Glutamatergic neuron (in vitro differentiated cells): ENCODE measurements at regions not wholly inside any gene's neighbourhood (a gene's known extent, or its start where the extent isn't known, plus 50 kb on each side); places are given as distances from the start of the nearest gene placed in this dataset.

Experiments used
- DNase-seq: peaks from one replicate; pipeline ENCODE4 v3.0.0; 2022
- H3K27ac Mint-ChIP-seq: one replicate; pipeline ENCODE4 v1.8.0; 2020; ENCODE audit warnings: mild to moderate bottlenecking, mixed read lengths, inconsistent platforms; ENCODE audit not compliant: unreplicated experiment
- H3K27me3 Mint-ChIP-seq: one replicate; pipeline ENCODE4 v1.8.0; 2020; ENCODE audit warnings: mild to moderate bottlenecking, moderate library complexity, mixed read lengths, inconsistent platforms; ENCODE audit not compliant: unreplicated experiment
- H3K36me3 Mint-ChIP-seq: one replicate; pipeline ENCODE4 v1.8.0; 2020; ENCODE audit warnings: mild to moderate bottlenecking, mixed read lengths, inconsistent platforms; ENCODE audit not compliant: unreplicated experiment
- H3K4me1 Mint-ChIP-seq: one replicate; pipeline ENCODE4 v1.8.0; 2020; ENCODE audit warnings: mild to moderate bottlenecking, low read depth, mixed read lengths, inconsistent platforms; ENCODE audit not compliant: unreplicated experiment
- H3K4me3 Mint-ChIP-seq: one replicate; pipeline ENCODE4 v1.8.0; 2020; ENCODE audit warnings: mild to moderate bottlenecking, mixed read lengths, inconsistent platforms; ENCODE audit not compliant: unreplicated experiment
- H3K9me3 Mint-ChIP-seq: one replicate; pipeline ENCODE4 v1.8.0; 2020; ENCODE audit warnings: mild to moderate bottlenecking, moderate library complexity, mixed read lengths, inconsistent platforms; ENCODE audit not compliant: unreplicated experiment
- TF ChIP-seq, protein P1 (sequence below): fragments of 200-600 bp; sonication (generic); IDR thresholded peaks from one replicate; pipeline ENCODE4 v1.5.0; 2021; ENCODE audit not compliant: partially characterized antibody, unreplicated experiment

DNA sequence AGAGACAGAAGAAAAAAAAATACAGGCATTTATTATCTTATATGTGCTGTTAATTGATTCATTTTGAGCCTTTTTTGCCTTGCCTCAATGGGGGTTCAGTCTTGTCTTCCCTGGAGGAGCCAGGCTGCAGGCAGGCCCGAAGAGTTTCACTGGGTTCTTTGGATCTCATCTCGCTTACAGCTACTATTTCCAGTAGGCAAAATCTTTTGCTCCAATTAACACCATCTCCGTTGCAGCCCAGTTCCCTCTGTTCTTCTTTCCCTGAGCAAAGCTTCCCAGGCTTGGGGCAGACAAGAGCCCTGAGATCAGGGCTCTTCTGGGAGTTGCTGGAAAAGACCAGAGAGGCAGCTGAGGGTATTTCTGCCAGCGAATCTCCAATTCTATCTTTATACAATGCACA is 168.8 kb upstream of the CELF4 start:
- Mint-ChIP-seq H3K9me3 (no peaks in the 10 kb centered on the region), H3K4me3 (no peak overlapping the region), H3K4me1 (no peaks in the 10 kb centered on the region), H3K36me3 (no peaks in the 10 kb centered on the region), H3K27ac (no peak overlapping the region), H3K27me3 (peaks cover 2% of the 10 kb centered on the region)
- TF ChIP-seq, protein P1, sequence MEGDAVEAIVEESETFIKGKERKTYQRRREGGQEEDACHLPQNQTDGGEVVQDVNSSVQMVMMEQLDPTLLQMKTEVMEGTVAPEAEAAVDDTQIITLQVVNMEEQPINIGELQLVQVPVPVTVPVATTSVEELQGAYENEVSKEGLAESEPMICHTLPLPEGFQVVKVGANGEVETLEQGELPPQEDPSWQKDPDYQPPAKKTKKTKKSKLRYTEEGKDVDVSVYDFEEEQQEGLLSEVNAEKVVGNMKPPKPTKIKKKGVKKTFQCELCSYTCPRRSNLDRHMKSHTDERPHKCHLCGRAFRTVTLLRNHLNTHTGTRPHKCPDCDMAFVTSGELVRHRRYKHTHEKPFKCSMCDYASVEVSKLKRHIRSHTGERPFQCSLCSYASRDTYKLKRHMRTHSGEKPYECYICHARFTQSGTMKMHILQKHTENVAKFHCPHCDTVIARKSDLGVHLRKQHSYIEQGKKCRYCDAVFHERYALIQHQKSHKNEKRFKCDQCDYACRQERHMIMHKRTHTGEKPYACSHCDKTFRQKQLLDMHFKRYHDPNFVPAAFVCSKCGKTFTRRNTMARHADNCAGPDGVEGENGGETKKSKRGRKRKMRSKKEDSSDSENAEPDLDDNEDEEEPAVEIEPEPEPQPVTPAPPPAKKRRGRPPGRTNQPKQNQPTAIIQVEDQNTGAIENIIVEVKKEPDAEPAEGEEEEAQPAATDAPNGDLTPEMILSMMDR: no peak
- no peak for DNase-seq

DNA sequence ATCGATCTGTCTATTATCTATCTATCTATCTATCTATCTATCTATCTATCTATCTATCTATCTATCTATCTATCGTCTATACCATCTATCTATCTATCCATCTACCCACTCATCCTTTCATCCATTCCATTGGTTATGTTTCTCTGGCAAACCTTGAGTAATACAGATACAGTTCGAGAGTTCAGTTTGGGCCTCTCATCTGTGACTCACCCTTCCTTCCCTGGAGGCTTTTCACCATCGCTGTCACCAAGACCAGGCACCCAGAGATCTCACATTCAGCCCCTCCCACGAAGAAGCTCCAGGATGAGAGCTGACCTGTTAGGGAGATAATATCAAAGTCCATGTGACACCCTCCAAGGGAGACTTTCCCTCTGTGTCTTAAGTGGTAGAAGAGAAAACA is 164.1 kb upstream of the CELF4 start:
- Mint-ChIP-seq H3K4me3 (no peak overlapping the region), H3K27me3 (peaks cover 2% of the 10 kb centered on the region), H3K36me3 (no peaks in the 10 kb centered on the region), H3K4me1 (no peaks in the 10 kb centered on the region), H3K9me3 (peaks cover 2% of the 10 kb centered on the region), H3K27ac (no peak overlapping the region)
- TF ChIP-seq, protein P1: no peak
- no peak for DNase-seq

DNA sequence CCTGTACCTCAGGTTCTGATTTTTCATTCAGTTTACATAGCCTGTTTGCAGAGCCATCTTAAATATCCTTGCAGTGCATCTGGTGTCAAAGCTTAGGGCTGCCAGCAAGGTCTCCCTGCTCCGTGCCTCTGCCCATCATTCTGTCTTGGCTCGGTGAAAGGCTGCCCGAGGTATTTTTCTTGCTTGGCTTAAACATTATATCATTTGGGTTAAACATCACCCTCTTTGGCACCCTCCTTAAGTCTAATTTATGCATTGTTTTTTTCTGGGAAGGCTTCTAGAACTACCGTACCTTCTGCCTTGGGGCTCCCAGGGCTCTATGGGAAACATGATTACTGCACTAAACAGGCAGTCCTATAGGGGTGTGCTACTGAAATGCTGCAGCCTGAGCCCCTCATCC is 158.6 kb upstream of the CELF4 start:
- no peaks in the 10 kb centered on the region for H3K36me3 Mint-ChIP-seq
- H3K27ac Mint-ChIP-seq: no peak overlapping the region
- TF ChIP-seq, protein P1: no peak
- peaks cover 2% of the 10 kb centered on the region for H3K9me3 Mint-ChIP-seq
- no peak overlapping the region for H3K4me3 Mint-ChIP-seq
- H3K4me1 Mint-ChIP-seq: peaks cover 9% of the 10 kb centered on the region
- H3K27me3 Mint-ChIP-seq: peaks cover 2% of the 10 kb centered on the region
- no peak for DNase-seq

DNA sequence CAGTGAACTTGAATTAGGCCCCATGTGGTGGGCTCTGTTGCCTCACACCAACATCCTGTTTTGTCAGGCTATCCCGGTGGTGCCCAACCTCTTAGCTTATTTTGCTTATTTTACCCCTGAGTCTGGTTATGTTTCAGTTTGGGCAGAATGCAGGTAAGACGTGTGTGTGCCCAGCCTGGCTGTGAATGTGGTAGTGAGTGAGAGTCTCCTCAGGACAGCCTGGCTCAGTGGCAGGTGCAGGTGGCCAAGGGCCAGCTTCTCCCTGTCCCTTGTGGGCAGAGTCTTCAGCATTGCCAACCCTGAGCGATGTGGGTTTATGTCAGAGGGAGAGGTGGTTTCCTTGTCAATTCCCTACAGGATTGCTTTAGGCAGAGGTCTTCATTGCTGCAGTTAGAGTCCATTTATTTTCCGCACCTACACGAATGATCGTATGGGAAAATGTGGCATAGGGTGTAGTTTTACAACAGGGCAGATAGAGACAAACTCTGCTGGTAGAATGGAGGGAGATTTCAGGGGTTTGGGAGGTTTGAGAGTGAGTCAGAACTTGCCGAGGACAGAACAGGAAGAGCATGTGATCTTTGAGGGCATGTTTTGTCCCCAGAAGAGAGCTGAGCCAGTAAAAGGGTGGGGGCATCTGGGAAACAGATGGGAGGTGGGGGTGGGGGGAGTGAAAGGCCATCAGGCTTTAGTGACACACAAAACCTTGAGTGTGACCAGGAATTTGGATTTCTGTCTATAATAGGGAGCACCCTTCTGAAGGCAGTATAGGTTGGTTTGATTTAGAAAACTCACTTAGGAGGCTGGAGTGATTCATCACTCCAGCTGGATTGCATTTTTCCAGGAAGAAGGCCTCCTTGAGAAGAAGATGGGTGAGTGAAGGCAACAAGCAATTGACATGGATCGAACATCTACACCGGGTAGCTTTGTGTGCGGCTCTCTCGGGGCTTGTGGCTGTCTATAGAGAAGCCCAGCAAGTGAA is 156.2 kb upstream of the CELF4 start:
- Mint-ChIP-seq H3K27ac (no peak overlapping the region), H3K4me1 (peaks cover 9% of the 10 kb centered on the region), H3K36me3 (no peaks in the 10 kb centered on the region), H3K4me3 (no peak overlapping the region), H3K27me3 (peaks cover 2% of the 10 kb centered on the region), H3K9me3 (no peaks in the 10 kb centered on the region)
- no peak for DNase-seq
- TF ChIP-seq, protein P1: no peak

DNA sequence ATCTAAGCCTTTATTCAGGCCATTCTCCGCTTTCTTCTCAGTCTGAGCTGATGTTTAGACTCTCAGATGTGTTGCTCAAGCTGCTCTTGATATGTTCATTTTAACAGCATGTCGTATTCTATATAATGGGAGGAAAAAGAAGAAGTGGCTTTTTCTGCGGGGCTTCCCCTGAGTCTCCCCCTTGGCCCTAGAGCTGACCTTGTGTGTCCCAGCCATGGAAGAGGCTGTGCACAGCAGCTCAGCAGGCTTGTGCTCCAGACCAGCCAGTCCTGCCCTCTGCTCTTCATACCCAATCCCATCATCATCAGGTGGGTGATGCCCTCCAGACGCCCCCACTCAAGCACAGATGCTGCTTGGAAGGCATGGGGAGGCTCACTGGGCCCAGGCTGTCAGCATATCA is 155.1 kb upstream of the CELF4 start:
- Mint-ChIP-seq H3K4me3 (no peak overlapping the region), H3K36me3 (no peaks in the 10 kb centered on the region)
- TF ChIP-seq, protein P1: no peak

More for the DNA sequence above, 155.1 kb upstream of the CELF4 start:
- H3K27me3 Mint-ChIP-seq: peaks cover 2% of the 10 kb centered on the region
- no peaks in the 10 kb centered on the region for H3K9me3 Mint-ChIP-seq
- no peak overlapping the region for H3K27ac Mint-ChIP-seq
- H3K4me1 Mint-ChIP-seq: peaks cover 9% of the 10 kb centered on the region
- DNase-seq: no peak
